Raji (cell line): ENCODE measurements at regions not wholly inside any gene's neighbourhood (a gene's known extent, or its start where the extent isn't known, plus 50 kb on each side); places are given as distances from the start of the nearest gene placed in this dataset.

Experiments used
- POLR2A ChIP-seq: IDR thresholded peaks from 2 replicates; pipeline ENCODE4 v1.6.1; 2011; ENCODE audit warnings: low read depth, low read length, control low read depth; ENCODE audit not compliant: insufficient read depth

GRCh38 chrX:9087271-9088040, 53.5 kb upstream of the FAM9B start:
- no peak for TF ChIP-seq POLR2A

- TF ChIP-seq POLR2A: no peak
Measured at GRCh38 chrX:9088896-9089295, 55.0 kb upstream of the FAM9B start.

- TF ChIP-seq POLR2A: no peak
Measured at GRCh38 chrX:9090766-9091165, 56.8 kb upstream of the FAM9B start.

GRCh38 chrX:9091258-9091657, 57.3 kb upstream of the FAM9B start:
- no peak for TF ChIP-seq POLR2A

- no peak for TF ChIP-seq POLR2A
Measured at GRCh38 chrX:9102956-9103355, 69.0 kb upstream of the FAM9B start.

GRCh38 chrX:9108054-9108453, 74.1 kb upstream of the FAM9B start:
- no peak for TF ChIP-seq POLR2A

GRCh38 chrX:9110808-9111207, 76.9 kb upstream of the FAM9B start:
- no peak for TF ChIP-seq POLR2A

GRCh38 chrX:9114245-9114644, 80.3 kb upstream of the FAM9B start:
- TF ChIP-seq POLR2A: no peak

GRCh38 chrX:9117851-9118250, 83.9 kb upstream of the FAM9B start:
- TF ChIP-seq POLR2A: no peak

GRCh38 chrX:9122519-9123245, 88.8 kb upstream of the FAM9B start:
- no peak for TF ChIP-seq POLR2A

GRCh38 chrX:9127986-9128385, 94.1 kb upstream of the FAM9B start:
- TF ChIP-seq POLR2A: no peak

- no peak for TF ChIP-seq POLR2A
Measured at GRCh38 chrX:9130031-9130430, 96.1 kb upstream of the FAM9B start.

- TF ChIP-seq POLR2A: no peak
Measured at GRCh38 chrX:9131066-9131465, 97.1 kb upstream of the FAM9B start.

GRCh38 chrX:9132036-9132638, 98.2 kb upstream of the FAM9B start:
- TF ChIP-seq POLR2A: no peak

GRCh38 chrX:9133426-9133825, 99.5 kb upstream of the FAM9B start:
- no peak for TF ChIP-seq POLR2A

- no peak for TF ChIP-seq POLR2A
Measured at GRCh38 chrX:9134366-9134765, 100.4 kb upstream of the FAM9B start.

- no peak for TF ChIP-seq POLR2A
Measured at GRCh38 chrX:9135901-9136510, 102.1 kb upstream of the FAM9B start.
